Ascending aorta (tissue), 2 donors: ENCODE measurements at regions not wholly inside any gene's neighbourhood (a gene's known extent, or its start where the extent isn't known, plus 50 kb on each side); places are given as distances from the start of the nearest gene placed in this dataset.
"Not testable (repeated sequence)": the region's sequence is repeated elsewhere in the genome, so short reads cannot be mapped to it uniquely, and the experiment has no call there.

ENCODE experiments used
- DNase-seq, 2 donors: peaks; one replicate each; pipeline ENCODE4 v3.0.0-alpha.2; 2019; ENCODE audit warnings: low spot score in 2 of 2
- H3K27ac ChIP-seq, 2 donors: fragments of 200-600 bp; sonication (generic); one replicate each; pipeline ENCODE4 v1.5.1; 2016 to 2017; ENCODE audit warnings: mild to moderate bottlenecking in 1 of 2
- H3K27me3 ChIP-seq: fragments of 200-600 bp; sonication (generic); one replicate; pipeline ENCODE4 v1.5.1; 2017
- H3K36me3 ChIP-seq, 2 donors: fragments of 200-600 bp; sonication (generic); one replicate each; pipeline ENCODE4 v1.5.1; 2016
- H3K4me1 ChIP-seq, 2 donors: fragments of 200-600 bp; sonication (generic); one replicate each; pipeline ENCODE4 v1.5.1; 2016 to 2017; ENCODE audit warnings: mild to moderate bottlenecking in 1 of 2
- H3K4me3 ChIP-seq, 2 donors: fragments of 200-600 bp; sonication (generic); one replicate each; pipeline ENCODE4 v1.5.1; 2016 to 2017; ENCODE audit warnings: mild to moderate bottlenecking in 1 of 2
- H3K9me3 ChIP-seq, 2 donors: fragments of 200-600 bp; sonication (generic); one replicate each; pipeline ENCODE4 v1.5.1; 2016
- intact Hi-C: fragments of 100-400 bp; cut with DNase I; formaldehyde crosslinking; loops from one replicate; pipeline ENCODE4 v1.15.1; 2023
- TF ChIP-seq, protein P1 (sequence below), 3 experiments: fragments of 200-600 bp in 2 of 3; fragments of 450-650 bp in 1 of 3; sonication (generic) in 2 of 3; IDR thresholded peaks; one replicate each; pipeline ENCODE4 v1.5.1; 2016 to 2019; ENCODE audit warnings: antibody characterized with exemption in 3 of 3, mild to moderate bottlenecking in 1 of 3, moderate library complexity in 1 of 3

DNA sequence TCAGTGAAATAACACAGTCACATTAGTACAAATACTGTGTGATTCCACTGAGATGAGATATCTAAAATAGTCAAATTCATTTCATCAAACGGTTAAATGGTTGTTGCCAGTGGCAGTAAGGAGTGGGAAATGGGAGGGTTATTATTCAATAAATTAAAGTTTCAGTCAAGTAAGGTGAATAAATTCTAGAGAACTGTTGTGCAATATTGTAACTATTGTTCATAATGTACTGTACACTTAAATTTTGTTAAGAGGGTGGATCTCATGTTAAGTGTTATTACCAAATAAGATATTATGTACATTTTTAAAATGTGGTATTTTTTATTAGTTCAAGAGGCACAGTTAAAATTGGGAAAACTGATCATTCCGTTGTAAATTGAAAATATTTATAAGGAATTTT, 463.3 kb upstream of the BRINP3 start:
- H3K27ac ChIP-seq, result no peak overlapping the region
- H3K27me3 ChIP-seq, result no peaks in the 10 kb centered on the region
- DNase-seq, result no peak
- TF ChIP-seq, protein P1, sequence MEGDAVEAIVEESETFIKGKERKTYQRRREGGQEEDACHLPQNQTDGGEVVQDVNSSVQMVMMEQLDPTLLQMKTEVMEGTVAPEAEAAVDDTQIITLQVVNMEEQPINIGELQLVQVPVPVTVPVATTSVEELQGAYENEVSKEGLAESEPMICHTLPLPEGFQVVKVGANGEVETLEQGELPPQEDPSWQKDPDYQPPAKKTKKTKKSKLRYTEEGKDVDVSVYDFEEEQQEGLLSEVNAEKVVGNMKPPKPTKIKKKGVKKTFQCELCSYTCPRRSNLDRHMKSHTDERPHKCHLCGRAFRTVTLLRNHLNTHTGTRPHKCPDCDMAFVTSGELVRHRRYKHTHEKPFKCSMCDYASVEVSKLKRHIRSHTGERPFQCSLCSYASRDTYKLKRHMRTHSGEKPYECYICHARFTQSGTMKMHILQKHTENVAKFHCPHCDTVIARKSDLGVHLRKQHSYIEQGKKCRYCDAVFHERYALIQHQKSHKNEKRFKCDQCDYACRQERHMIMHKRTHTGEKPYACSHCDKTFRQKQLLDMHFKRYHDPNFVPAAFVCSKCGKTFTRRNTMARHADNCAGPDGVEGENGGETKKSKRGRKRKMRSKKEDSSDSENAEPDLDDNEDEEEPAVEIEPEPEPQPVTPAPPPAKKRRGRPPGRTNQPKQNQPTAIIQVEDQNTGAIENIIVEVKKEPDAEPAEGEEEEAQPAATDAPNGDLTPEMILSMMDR (IDR thresholded peaks at IDR 0.05), result no peak
- no peak overlapping the region for H3K4me3 ChIP-seq
- intact Hi-C loops, result no loop called here
- H3K36me3 ChIP-seq, result no peaks in the 10 kb centered on the region
- no peaks in the 10 kb centered on the region for H3K4me1 ChIP-seq
- no peaks in the 10 kb centered on the region for H3K9me3 ChIP-seq

DNA sequence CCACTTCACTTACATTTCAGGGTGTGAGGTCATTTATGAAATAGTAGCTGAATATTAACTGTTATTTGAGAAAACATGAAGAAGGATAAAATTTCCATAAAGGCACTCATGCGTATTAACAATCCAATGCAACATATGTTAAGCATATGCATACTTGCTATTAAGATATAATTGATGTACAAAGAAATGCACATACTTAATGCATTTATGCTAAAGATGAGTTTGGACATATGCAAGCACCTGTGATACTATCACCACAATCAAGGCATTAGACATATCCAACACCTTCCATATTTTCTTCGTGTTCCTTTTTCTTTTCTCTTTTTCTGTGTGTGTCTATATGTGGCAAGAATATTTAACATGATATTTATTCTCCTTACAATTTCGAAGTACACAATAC, 464.8 kb upstream of the BRINP3 start:
- no peaks in the 10 kb centered on the region for H3K27me3 ChIP-seq
- no peaks in the 10 kb centered on the region for H3K4me1 ChIP-seq
- no peak for DNase-seq
- H3K27ac ChIP-seq, result no peak overlapping the region
- TF ChIP-seq, protein P1 (IDR thresholded peaks at IDR 0.05), result no peak
- intact Hi-C loops, result no loop called here
- H3K4me3 ChIP-seq, result no peak overlapping the region
- H3K36me3 ChIP-seq, result no peaks in the 10 kb centered on the region
- no peaks in the 10 kb centered on the region for H3K9me3 ChIP-seq

DNA sequence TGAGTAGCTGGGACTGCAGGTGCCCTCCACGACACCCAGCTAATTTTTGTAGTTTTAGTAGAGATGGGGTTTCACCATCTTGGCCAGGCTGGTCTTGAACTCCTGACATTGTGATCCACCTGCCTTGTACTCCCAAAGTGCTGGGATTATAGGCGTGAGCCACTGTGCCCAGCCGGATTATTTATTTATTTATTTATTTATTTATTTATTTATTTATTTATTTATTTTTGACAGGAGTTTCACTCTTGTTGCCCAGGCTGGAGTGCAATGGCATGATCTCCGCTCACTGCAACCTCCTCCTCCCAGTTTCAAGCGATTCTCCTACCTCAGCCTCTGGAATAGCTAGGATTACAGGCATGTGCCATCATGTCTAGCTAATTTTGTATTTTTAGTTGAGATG, 466.1 kb upstream of the BRINP3 start:
- H3K9me3 ChIP-seq, DNase-seq, H3K36me3 ChIP-seq, H3K27ac ChIP-seq, H3K4me1 ChIP-seq, intact Hi-C loops, H3K4me3 ChIP-seq, H3K27me3 ChIP-seq: not testable (repeated sequence)

DNA sequence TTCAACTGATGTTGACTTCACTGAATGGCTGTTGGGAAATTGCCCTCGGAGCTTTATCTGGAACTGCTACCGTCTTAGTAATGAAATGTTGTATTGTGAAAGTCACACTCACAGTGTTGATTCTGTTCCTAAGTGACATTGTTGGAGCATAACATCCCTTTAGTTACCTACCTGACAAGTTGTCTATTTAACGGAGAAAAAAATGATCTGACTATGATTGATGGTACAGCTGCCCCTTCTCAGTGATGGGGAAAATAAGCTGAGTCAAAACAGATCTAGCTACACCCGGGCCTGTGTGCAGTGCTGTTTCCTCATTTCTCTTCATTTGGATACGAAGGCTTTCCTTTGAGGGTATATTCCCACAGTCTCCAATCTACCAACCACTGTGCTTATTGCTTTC, 472.3 kb upstream of the BRINP3 start:
- Histone ChIP-seq H3K4me3 (no peak overlapping the region), H3K9me3 (no peaks in the 10 kb centered on the region), H3K4me1 (no peaks in the 10 kb centered on the region), H3K27ac (no peak overlapping the region), H3K27me3 (no peaks in the 10 kb centered on the region), H3K36me3 (no peaks in the 10 kb centered on the region)
- DNase-seq, result no peak
- TF ChIP-seq, protein P1 (IDR thresholded peaks at IDR 0.05), result no peak
- intact Hi-C loops, result no loop called here

DNA sequence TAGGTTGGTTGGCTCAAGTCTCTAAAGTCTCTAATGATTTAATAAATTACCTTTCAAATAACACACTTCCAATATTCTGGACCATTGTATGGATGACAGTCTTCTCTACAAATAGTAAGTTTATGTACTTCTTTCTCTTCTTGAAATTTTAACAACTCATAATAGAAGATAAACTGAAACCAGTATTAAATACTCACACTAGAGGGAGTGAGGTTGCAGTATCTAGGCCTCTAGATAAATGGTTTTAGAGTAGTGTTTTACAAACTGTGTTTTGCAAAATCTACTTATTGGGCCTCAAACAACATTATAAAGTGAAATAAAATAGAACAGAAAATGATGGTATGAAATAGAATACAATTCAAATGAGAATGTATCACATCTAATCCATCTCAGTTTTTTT, 479.9 kb upstream of the BRINP3 start:
- Histone ChIP-seq H3K4me1 (no peaks in the 10 kb centered on the region), H3K4me3 (no peak overlapping the region), H3K27me3 (no peaks in the 10 kb centered on the region), H3K9me3 (no peaks in the 10 kb centered on the region), H3K27ac (no peak overlapping the region), H3K36me3 (no peaks in the 10 kb centered on the region)
- DNase-seq, result no peak
- intact Hi-C loops, result no loop called here
- TF ChIP-seq, protein P1 (IDR thresholded peaks at IDR 0.05), result no peak

DNA sequence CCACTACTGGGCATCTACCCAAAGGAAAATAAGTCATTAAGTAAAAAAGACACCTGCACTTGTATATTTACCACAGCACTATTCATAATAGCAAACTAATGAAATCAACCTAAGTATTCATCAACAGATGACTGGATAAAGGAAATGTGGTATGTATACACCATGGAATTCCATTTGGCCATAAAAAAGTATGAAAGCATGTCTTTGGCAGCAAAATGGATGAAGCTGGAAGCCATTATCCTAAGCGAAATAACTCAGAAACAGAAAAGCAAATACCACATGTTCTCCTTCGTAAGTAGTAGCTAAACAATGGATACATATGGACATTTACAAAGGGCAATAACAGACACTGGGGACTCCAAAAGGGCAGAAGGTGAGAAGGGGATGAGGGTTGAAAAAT, 485.7 kb upstream of the BRINP3 start:
- TF ChIP-seq, protein P1 (IDR thresholded peaks at IDR 0.05), result no peak
- H3K36me3 ChIP-seq, result no peaks in the 10 kb centered on the region
- intact Hi-C loops, result no loop called here

More for the DNA sequence above, 485.7 kb upstream of the BRINP3 start:
- no peaks in the 10 kb centered on the region for H3K9me3 ChIP-seq
- no peak for DNase-seq
- H3K4me1 ChIP-seq, result no peaks in the 10 kb centered on the region
- no peak overlapping the region for H3K4me3 ChIP-seq
- no peak overlapping the region for H3K27ac ChIP-seq
- H3K27me3 ChIP-seq, result no peaks in the 10 kb centered on the region
